HG02973 (cell line): ENCODE measurements at regions not wholly inside any gene's neighbourhood (a gene's known extent, or its start where the extent isn't known, plus 50 kb on each side); places are given as distances from the start of the nearest gene placed in this dataset.

Experiments
- ATAC-seq: cut with Tn5 transposase; IDR thresholded peaks from one replicate; pipeline ENCODE4 v1.9.1; 2021; ENCODE audit warnings: moderate library complexity; ENCODE audit not compliant: unreplicated experiment

DNA sequence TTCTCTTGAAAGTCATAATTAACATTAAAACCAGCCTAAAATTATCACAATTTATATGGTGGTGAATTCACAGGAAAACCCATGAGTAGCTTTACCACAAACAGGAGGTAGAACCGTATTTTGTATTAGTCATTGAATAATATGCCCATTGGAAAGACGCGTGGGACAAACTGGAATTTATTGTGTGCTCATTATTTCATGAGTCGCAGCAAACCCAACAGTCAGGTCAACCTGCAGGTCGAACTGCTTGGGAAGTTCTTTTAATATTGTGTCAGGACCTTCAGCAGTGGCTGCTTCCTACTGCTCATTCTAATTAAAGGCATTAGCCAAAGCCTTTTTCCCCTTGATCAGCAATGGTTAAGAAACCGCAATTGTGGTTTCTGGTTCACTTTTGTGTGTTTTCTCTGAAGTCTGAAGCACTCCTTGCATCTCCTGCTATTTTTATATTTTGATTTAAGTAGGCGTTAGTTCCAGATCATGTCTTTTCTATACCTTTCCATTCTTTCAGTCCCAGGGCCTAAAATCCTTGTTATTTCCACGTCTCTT is 100.1 kb downstream of the RAB11FIP2 start:
- no peak for ATAC-seq

DNA sequence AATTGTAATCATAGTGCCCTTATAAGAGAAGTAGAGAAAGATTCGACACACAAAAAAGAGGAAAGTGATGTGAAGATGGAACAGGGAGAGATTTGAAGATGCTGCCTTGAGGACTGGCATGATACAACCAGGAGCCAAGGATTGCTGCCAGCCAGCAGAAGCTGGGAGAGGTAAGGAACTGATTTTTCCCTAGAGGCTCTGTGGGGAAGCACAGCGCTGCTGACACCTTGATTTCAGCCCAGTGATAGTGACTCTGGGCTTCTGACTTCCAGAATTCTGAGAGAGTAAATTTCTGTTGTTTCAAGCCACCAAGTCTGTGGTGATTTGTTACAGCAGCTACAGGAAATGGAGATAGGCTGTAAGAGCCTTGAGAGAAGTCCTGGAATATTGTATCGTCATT is 98.2 kb downstream of the RAB11FIP2 start:
- ATAC-seq, result no peak

DNA sequence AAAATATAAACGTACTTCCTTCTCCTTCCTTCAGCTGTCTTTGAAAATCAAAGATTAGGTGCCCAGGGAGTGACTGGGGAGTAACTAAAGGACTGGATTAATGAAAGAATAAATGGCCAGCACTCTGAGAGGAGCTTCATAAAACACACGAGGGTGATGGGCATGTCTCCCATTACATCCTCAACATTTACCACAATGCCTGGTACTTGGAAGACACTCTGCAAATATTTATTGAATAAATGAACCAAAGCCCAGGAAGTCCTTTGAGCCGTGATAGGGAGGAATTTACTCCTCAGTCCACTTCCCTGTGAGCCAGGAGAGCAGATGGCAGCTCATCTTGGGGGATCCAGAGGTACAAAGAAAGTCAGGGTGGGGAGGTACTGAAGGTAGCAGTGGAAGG is 96.3 kb downstream of the RAB11FIP2 start:
- no peak for ATAC-seq
